ENCODE measurements at regions not wholly inside any gene's neighbourhood (a gene's known extent, or its start where the extent isn't known, plus 50 kb on each side); places are given as distances from the start of the nearest gene placed in this dataset.
"Not testable (repeated sequence)": the region's sequence is repeated elsewhere in the genome, so short reads cannot be mapped to it uniquely, and the experiment has no call there.

DNA sequence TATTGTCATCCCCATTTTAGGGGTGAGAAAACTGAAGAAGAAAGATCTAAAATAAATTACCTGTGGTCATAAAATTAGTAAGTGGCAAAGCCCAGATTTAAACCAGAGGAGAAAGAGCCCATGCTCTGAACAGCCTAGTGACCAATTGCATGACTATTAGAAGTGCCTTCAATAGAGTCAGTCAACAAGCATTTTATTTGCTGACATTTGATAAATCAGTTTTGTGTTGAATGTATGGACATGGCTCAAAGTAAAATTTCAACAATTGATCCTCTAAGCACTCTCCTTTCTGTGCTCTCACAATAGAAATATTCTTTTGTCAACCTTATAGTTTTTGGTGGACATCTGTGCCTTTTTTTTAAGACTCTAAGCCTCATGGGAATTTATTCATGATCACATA, 572.9 kb upstream of the SOX9 start:
- Histone ChIP-seq H3K27me3 (ENCODE audit: insufficient read depth, low read length) (no peaks in the 10 kb centered on the region), H3K9ac (ENCODE audit: low read depth, low read length) (no peak overlapping the region), H3K4me1 (ENCODE audit: insufficient read depth, low read length) (0 out of 2 replicates have a peak, but pooled peaks cover under 1% of the 10 kb centered on the region), H3K4me3 (ENCODE audit: low read length) (no peak overlapping the region), H3K9me3 (ENCODE audit: insufficient read depth, low read depth, low read length) (no peaks in the 10 kb centered on the region), H3K36me3 (ENCODE audit: insufficient read depth, low read depth, low read length) (no peaks in the 10 kb centered on the region), H3K27ac (ENCODE audit: low read length) (no peak overlapping the region)

DNA sequence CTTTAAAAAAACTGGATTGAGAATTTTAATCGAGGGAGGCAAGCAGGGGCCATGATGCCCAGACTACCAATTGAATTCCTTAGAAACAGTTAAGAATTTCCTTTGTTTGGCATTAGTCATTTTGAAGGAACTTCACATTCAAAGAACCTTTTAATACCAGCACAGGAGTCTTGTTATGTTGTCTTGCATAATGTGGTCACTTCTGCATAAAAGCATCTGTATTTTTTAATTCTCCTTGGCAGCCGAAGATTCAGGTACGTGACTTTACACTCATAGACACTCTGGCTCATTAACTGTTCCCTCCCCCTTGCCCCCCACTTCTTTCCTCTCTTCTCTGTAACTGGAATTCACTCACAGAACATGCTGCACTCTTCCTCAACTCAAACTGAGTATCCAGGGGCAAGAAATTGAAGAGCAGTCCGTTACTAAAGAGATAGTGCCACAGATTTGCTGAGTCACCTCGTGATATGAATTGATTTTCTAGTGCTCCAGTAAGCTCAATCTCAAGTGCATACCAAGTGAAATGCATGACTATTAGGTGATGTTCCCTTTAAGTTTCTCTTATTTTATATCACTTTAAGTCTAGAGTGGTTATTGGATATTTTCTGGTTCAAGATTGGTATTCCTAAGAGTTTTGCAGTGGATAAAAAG, 572.2 kb upstream of the SOX9 start:
- Histone ChIP-seq H3K27ac (ENCODE audit: low read length) (no peak overlapping the region), H3K4me1 (ENCODE audit: insufficient read depth, low read length) (no peaks in the 10 kb centered on the region), H3K4me3 (ENCODE audit: low read length) (no peak overlapping the region), H3K27me3 (ENCODE audit: insufficient read depth, low read length) (no peaks in the 10 kb centered on the region), H3K9ac (ENCODE audit: low read depth, low read length) (no peak overlapping the region), H3K36me3 (ENCODE audit: insufficient read depth, low read depth, low read length) (no peaks in the 10 kb centered on the region), H3K9me3 (ENCODE audit: insufficient read depth, low read depth, low read length) (no peaks in the 10 kb centered on the region)

DNA sequence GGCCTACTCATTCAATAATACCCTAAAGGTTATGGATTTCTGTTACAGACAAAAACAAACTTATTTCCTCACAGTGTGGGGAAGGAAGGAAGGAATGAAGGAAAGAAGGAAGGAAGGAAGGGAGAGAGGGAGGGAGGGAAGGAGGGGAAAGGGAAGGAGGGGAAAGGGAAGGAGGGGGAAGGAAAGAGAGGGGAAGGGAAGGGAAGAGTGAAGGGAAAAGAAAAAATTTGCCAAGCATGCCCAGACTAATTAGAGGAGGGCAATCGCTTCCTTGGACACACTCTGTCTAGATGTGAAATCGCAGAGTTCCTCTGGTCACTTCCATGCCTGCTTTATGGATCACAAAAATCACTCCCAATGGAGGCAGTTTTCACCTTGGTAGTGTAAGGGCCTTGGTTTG, 570.1 kb upstream of the SOX9 start:
- Histone ChIP-seq H3K9ac (ENCODE audit: low read depth, low read length) (no peak overlapping the region), H3K9me3 (ENCODE audit: insufficient read depth, low read depth, low read length) (no peaks in the 10 kb centered on the region), H3K27ac (ENCODE audit: low read length) (no peak overlapping the region), H3K4me1 (ENCODE audit: insufficient read depth, low read length) (no peaks in the 10 kb centered on the region), H3K27me3 (ENCODE audit: insufficient read depth, low read length) (no peaks in the 10 kb centered on the region), H3K36me3 (ENCODE audit: insufficient read depth, low read depth, low read length) (no peaks in the 10 kb centered on the region), H3K4me3 (ENCODE audit: low read length) (no peak overlapping the region)

DNA sequence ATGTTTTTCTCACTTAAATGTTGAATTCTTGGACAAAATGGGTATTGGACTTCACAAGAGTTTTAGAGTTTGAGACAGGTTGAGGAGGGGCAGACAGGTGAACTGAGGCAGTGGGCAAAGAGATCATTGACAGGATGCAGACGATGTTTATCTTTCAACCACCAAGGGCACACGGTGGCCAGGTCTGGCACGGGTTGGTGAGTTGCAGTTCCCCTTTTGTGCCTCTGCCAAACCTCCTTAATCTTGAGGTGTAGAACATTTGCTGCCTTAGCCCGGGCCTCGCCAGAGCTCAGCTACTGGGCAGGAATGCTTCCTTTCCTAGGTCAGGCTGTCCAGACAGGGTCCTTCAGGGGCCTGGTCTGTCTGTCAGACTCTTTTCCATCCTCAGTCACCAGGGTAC, 567.4 kb upstream of the SOX9 start:
- Histone ChIP-seq H3K4me1 (ENCODE audit: insufficient read depth, low read length) (no peaks in the 10 kb centered on the region), H3K9ac (ENCODE audit: low read depth, low read length) (no peak overlapping the region), H3K4me3 (ENCODE audit: low read length) (no peak overlapping the region), H3K9me3 (ENCODE audit: insufficient read depth, low read depth, low read length) (no peaks in the 10 kb centered on the region), H3K27me3 (ENCODE audit: insufficient read depth, low read length) (no peaks in the 10 kb centered on the region), H3K27ac (ENCODE audit: low read length) (no peak overlapping the region), H3K36me3 (ENCODE audit: insufficient read depth, low read depth, low read length) (no peaks in the 10 kb centered on the region)

DNA sequence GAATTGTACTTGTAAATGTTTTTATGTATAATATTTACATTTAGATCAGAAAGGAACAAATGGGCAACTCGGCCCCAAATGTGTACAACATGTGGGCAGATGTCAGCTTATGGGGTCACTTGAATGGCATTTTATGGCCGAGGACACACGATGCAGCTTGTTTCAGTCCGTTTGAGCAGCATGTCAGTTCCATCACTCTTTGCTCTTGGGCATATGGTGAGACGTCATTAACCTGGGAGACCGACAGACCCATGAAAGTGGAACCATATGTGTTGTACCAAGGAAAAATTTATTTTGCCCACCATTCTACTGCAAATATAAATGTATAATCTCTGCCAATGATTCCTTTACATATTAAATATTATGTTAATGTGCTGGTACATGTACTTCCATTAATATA, 561.9 kb upstream of the SOX9 start:
- Histone ChIP-seq H3K27ac (ENCODE audit: low read length) (no peak overlapping the region), H3K36me3 (ENCODE audit: insufficient read depth, low read depth, low read length) (no peaks in the 10 kb centered on the region), H3K27me3 (ENCODE audit: insufficient read depth, low read length) (no peaks in the 10 kb centered on the region), H3K4me3 (ENCODE audit: low read length) (no peak overlapping the region), H3K4me1 (ENCODE audit: insufficient read depth, low read length) (no peaks in the 10 kb centered on the region), H3K9me3 (ENCODE audit: insufficient read depth, low read depth, low read length) (no peaks in the 10 kb centered on the region), H3K9ac (ENCODE audit: low read depth, low read length) (no peak overlapping the region)

DNA sequence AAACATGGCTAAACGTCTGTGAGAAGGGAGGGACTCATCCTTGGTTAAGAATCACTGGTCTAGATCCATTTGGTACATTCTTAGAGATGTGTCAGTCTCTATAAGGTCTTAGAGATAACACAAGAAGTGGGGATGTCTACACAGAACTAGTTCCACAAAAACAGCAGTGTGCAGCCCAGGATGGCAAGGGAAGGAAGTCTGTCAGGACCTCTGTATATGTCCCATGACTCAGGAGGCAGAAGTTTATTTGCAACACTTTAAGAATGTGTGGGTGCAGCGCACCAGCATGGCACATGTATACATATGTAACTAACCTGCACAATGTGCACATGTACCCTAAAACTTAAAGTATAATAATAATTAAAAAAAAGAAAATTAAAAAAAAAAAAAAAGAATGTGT, 548.5 kb upstream of the SOX9 start:
- Histone ChIP-seq H3K4me3 (ENCODE audit: low read length) (no peak overlapping the region), H3K27me3 (ENCODE audit: insufficient read depth, low read length) (no peaks in the 10 kb centered on the region), H3K27ac (ENCODE audit: low read length) (no peak overlapping the region), H3K4me1 (ENCODE audit: insufficient read depth, low read length) (no peaks in the 10 kb centered on the region), H3K36me3 (ENCODE audit: insufficient read depth, low read depth, low read length) (no peaks in the 10 kb centered on the region), H3K9me3 (ENCODE audit: insufficient read depth, low read depth, low read length) (no peaks in the 10 kb centered on the region), H3K9ac (ENCODE audit: low read depth, low read length) (no peak overlapping the region)

GRCh38 chr17:71578446-71578845, 542.4 kb upstream of the SOX9 start:
- H3K27me3 ChIP-seq (ENCODE audit: insufficient read depth, low read length), result no peaks in the 10 kb centered on the region
- no peaks in the 10 kb centered on the region for H3K36me3 ChIP-seq (ENCODE audit: insufficient read depth, low read depth, low read length)
- H3K27ac ChIP-seq (ENCODE audit: low read length), result no peak overlapping the region
- no peak overlapping the region for H3K4me3 ChIP-seq (ENCODE audit: low read length)
- H3K4me1 ChIP-seq (ENCODE audit: insufficient read depth, low read length), result no peaks in the 10 kb centered on the region
- peaks cover 10% of the 10 kb centered on the region; the same call in 1 of the 2 replicates for H3K9me3 ChIP-seq (ENCODE audit: insufficient read depth, low read depth, low read length)
- no peak overlapping the region for H3K9ac ChIP-seq (ENCODE audit: low read depth, low read length)

- H3K27me3 ChIP-seq (ENCODE audit: insufficient read depth, low read length), result no peaks in the 10 kb centered on the region
- peaks cover 10% of the 10 kb centered on the region; the same call in 1 of the 2 replicates for H3K9me3 ChIP-seq (ENCODE audit: insufficient read depth, low read depth, low read length)
- peaks cover 2% of the 10 kb centered on the region; the same call in 1 of the 2 replicates for H3K4me1 ChIP-seq (ENCODE audit: insufficient read depth, low read length)
- no peak overlapping the region for H3K4me3 ChIP-seq (ENCODE audit: low read length)
- no peak overlapping the region for H3K27ac ChIP-seq (ENCODE audit: low read length)
- H3K36me3 ChIP-seq (ENCODE audit: insufficient read depth, low read depth, low read length), result no peaks in the 10 kb centered on the region
- H3K9ac ChIP-seq (ENCODE audit: low read depth, low read length), result no peak overlapping the region
Measured at GRCh38 chr17:71580220-71580619, 540.6 kb upstream of the SOX9 start.

DNA sequence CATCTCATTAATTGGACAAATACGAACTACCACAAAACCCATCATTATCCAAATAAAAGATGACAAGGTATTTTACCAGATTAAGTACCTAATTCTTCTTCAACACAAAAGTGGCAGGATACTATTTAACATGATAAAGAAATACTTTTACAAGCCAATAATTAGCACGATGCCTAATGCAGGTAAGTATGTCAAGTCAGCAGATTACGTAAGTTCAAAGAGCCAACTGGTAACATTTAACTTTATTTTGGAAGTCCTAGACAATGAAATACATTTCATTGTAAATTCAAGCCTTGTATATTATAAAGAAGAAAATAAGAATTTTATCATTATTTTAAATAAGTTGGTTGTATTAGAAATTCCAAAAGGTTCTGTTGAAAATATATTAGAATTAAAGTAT, 535.3 kb upstream of the SOX9 start:
- peaks cover 5% of the 10 kb centered on the region; the same call in 1 of the 2 replicates for H3K4me1 ChIP-seq (ENCODE audit: insufficient read depth, low read length)
- no peaks in the 10 kb centered on the region for H3K36me3 ChIP-seq (ENCODE audit: insufficient read depth, low read depth, low read length)
- H3K27me3 ChIP-seq (ENCODE audit: insufficient read depth, low read length), result no peaks in the 10 kb centered on the region
- no peak overlapping the region for H3K9ac ChIP-seq (ENCODE audit: low read depth, low read length)
- H3K9me3 ChIP-seq (ENCODE audit: insufficient read depth, low read depth, low read length), result no peaks in the 10 kb centered on the region
- no peak overlapping the region for H3K27ac ChIP-seq (ENCODE audit: low read length)
- no peak overlapping the region for H3K4me3 ChIP-seq (ENCODE audit: low read length)

GRCh38 chr17:71592431-71592830, 528.4 kb upstream of the SOX9 start:
- H3K9me3 ChIP-seq (ENCODE audit: insufficient read depth, low read depth, low read length), result no peaks in the 10 kb centered on the region
- no peak overlapping the region for H3K4me3 ChIP-seq (ENCODE audit: low read length)
- no peak overlapping the region for H3K9ac ChIP-seq (ENCODE audit: low read depth, low read length)
- no peaks in the 10 kb centered on the region for H3K4me1 ChIP-seq (ENCODE audit: insufficient read depth, low read length)
- H3K27me3 ChIP-seq (ENCODE audit: insufficient read depth, low read length), result no peaks in the 10 kb centered on the region
- no peaks in the 10 kb centered on the region for H3K36me3 ChIP-seq (ENCODE audit: insufficient read depth, low read depth, low read length)
- H3K27ac ChIP-seq (ENCODE audit: low read length), result no peak overlapping the region

- Histone ChIP-seq H3K36me3 (ENCODE audit: insufficient read depth, low read depth, low read length) (no peaks in the 10 kb centered on the region), H3K27me3 (ENCODE audit: insufficient read depth, low read length) (no peaks in the 10 kb centered on the region), H3K9ac (ENCODE audit: low read depth, low read length) (no peak overlapping the region), H3K9me3 (ENCODE audit: insufficient read depth, low read depth, low read length) (no peaks in the 10 kb centered on the region), H3K4me3 (ENCODE audit: low read length) (no peak overlapping the region), H3K27ac (ENCODE audit: low read length) (no peak overlapping the region), H3K4me1 (ENCODE audit: insufficient read depth, low read length) (no peaks in the 10 kb centered on the region)
Measured at GRCh38 chr17:71593078-71593477, 527.7 kb upstream of the SOX9 start.

- H3K4me3 ChIP-seq (ENCODE audit: low read length); H3K27me3 ChIP-seq (ENCODE audit: insufficient read depth, low read length); H3K27ac ChIP-seq (ENCODE audit: low read length); H3K9ac ChIP-seq (ENCODE audit: low read depth, low read length); H3K9me3 ChIP-seq (ENCODE audit: insufficient read depth, low read depth, low read length); H3K4me1 ChIP-seq (ENCODE audit: insufficient read depth, low read length); H3K36me3 ChIP-seq (ENCODE audit: insufficient read depth, low read depth, low read length): not testable (repeated sequence)
Measured at GRCh38 chr17:71599583-71599982, 521.2 kb upstream of the SOX9 start.

Measured in iPS-20b (cell line).